ENCODE measurements at regions not wholly inside any gene's neighbourhood (a gene's known extent, or its start where the extent isn't known, plus 50 kb on each side); places are given as distances from the start of the nearest gene placed in this dataset.

DNA sequence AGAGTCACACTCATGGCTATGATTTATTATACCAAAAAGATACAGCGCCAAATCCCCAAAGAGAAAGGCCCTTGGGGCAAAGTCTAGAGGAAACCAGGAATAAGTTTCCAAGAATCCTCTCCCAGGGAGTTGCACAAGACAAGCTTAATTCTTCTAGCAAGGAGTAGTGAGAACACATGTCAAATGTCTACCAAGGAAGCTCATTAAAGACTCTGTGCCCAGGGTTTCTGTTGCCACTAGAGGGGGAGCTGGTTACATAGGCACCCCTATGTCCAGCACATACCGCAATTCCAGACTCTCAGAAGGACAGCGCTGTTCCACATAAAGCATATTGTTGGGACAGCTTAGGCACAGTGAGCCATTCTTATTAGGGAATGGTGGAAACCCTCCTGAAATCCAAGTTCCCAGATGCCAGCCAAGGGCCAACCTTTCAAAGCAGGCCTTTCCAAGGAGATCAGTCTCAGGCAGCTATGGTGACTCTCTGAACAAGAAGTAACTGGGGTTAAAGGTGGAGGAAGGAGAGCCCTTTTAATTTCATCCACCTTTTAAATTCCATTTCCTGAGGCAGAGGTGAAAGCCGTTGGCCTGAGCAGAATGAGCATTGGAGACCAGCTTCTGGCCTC, 194.2 kb downstream of the UACA start:
- TF ChIP-seq CTCF (IDR thresholded peaks at IDR 0.05) = no peak
- TF ChIP-seq POLR2A (IDR thresholded peaks at IDR 0.05) = no peak
- WGBS, 2 donors = 66 to 76% methylated on average over 4 of the region's 4 CpGs
- intact Hi-C loops (cut with DNase I; ENCODE audit: low total_unique reads) = no loop called here
- H3K4me3 ChIP-seq (ENCODE audit: low read depth, poor library complexity, severe bottlenecking) = no peak overlapping the region
- peak in 1 of 2 donors; percentile 37 for DNase-seq (ENCODE audit: low spot score in 2 of 2)

DNA sequence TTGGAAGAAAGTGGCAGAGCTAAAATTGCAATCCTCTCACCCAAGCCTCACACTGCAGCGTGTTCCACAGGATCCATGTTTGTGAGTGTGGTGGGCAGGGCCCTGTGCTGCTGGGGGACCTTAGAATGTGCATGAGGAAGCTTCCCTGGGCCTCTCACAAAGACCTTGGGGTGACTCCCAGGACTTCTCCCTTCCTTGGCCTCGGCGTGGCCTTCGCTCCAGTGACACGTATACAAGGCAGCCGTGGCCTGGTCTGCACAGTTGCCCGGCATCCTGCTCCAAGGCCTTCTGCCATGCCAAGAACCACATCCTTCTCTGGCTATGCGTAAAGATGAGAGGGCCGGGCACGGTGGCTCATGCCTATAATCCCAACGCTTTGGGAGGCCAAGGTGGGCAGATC, 196.4 kb downstream of the UACA start:
- TF ChIP-seq CTCF (IDR thresholded peaks at IDR 0.05) = no peak
- TF ChIP-seq POLR2A (IDR thresholded peaks at IDR 0.05) = no peak
- intact Hi-C loops (cut with DNase I; ENCODE audit: low total_unique reads) = no loop called here
- peak in 1 of 2 donors; percentile 32 for DNase-seq (ENCODE audit: low spot score in 2 of 2)
- WGBS, 2 donors = 87 to 88% methylated on average over 10 to 11 of the region's 11 CpGs
- no peak overlapping the region for H3K4me3 ChIP-seq (ENCODE audit: low read depth, poor library complexity, severe bottlenecking)

DNA sequence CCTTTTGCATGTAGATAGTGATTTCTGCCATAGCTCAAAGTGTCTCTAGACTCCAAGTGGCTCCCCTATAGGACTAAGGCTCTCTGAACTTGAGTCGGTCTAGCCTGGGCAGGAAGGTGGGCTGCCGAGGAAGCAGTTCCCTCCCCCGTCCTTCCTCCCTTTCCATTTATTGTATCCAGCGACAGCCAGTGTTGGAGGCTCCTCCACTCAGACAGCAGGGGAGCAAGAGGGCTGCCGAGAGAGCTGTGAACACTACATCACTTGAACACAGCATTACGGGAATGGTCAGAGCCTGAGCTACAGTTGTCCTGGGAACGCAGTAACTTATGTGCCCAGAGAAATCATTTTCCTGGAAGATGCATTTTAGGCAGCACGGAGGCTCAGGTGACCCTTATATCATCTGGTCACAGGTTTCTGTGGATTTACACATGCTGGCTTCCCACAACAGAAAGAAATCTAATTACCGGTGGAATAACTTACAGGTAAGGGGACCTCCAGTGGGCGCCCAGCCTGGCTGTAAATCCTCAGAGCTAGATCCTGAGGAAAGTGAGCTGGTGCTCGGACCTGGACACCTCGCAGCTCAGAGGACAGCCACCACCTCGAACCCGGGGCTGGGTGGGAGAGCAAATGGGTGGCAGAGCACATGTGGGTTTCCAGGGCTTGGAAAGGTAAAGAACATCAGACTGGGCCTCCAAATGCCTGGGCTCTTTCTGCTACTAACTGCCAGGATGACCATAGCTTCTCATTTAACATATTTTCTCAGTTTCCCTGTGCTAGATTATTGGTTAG, 197.1 kb downstream of the UACA start:
- intact Hi-C loops (cut with DNase I; ENCODE audit: low total_unique reads) = no loop called here
- DNase-seq (ENCODE audit: low spot score in 2 of 2) = peak in 1 of 2 donors; percentile 43
- TF ChIP-seq CTCF (IDR thresholded peaks at IDR 0.05) = no peak
- TF ChIP-seq POLR2A (IDR thresholded peaks at IDR 0.05) = no peak
- H3K4me3 ChIP-seq (ENCODE audit: low read depth, poor library complexity, severe bottlenecking) = no peak overlapping the region
- WGBS, 2 donors = 83 to 85% methylated on average over 14 of the region's 14 CpGs

GRCh38 chr15:70563561-70564095, 199.7 kb downstream of the UACA start:
- intact Hi-C loops (cut with DNase I; ENCODE audit: low total_unique reads) = no loop called here
- no peak overlapping the region for H3K4me3 ChIP-seq (ENCODE audit: low read depth, poor library complexity, severe bottlenecking)
- WGBS, 2 donors = 94 to 100% methylated on average over 6 of the region's 6 CpGs
- TF ChIP-seq CTCF (IDR thresholded peaks at IDR 0.05) (no peak), POLR2A (IDR thresholded peaks at IDR 0.05) (no peak)
- DNase-seq (ENCODE audit: low spot score in 2 of 2) = peak in 1 of 2 donors; percentile 74

GRCh38 chr15:70562906-70563305, 200.5 kb downstream of the UACA start:
- DNase-seq (ENCODE audit: low spot score in 2 of 2) = peak in 1 of 2 donors; percentile 40
- intact Hi-C loops (cut with DNase I; ENCODE audit: low total_unique reads) = no loop called here
- no peak for TF ChIP-seq POLR2A (IDR thresholded peaks at IDR 0.05)
- H3K4me3 ChIP-seq (ENCODE audit: low read depth, poor library complexity, severe bottlenecking) = no peak overlapping the region
- WGBS, 2 donors = 84 to 94% methylated on average over 2 of the region's 2 CpGs

GRCh38 chr15:70561885-70562284, 201.5 kb downstream of the UACA start:
- H3K4me3 ChIP-seq (ENCODE audit: low read depth, poor library complexity, severe bottlenecking) = no peak overlapping the region
- intact Hi-C loops (cut with DNase I; ENCODE audit: low total_unique reads) = no loop called here
- WGBS, 2 donors = 95 to 98% methylated on average over 7 of the region's 7 CpGs
- peak in 1 of 2 donors; percentile 25 for DNase-seq (ENCODE audit: low spot score in 2 of 2)
- TF ChIP-seq CTCF (IDR thresholded peaks at IDR 0.05) (no peak), POLR2A (IDR thresholded peaks at IDR 0.05) (no peak)
